ENCODE measurements at regions not wholly inside any gene's neighbourhood (a gene's known extent, or its start where the extent isn't known, plus 50 kb on each side); places are given as distances from the start of the nearest gene placed in this dataset.
"Not testable (repeated sequence)": the region's sequence is repeated elsewhere in the genome, so short reads cannot be mapped to it uniquely, and the experiment has no call there.

GRCh38 chr1:82055375-82055774 is 254.6 kb downstream of the ADGRL2 start:
- DNase-seq (ENCODE audit: low read depth in 1 of 2, low spot score in 1 of 2), result not testable (repeated sequence)

DNA sequence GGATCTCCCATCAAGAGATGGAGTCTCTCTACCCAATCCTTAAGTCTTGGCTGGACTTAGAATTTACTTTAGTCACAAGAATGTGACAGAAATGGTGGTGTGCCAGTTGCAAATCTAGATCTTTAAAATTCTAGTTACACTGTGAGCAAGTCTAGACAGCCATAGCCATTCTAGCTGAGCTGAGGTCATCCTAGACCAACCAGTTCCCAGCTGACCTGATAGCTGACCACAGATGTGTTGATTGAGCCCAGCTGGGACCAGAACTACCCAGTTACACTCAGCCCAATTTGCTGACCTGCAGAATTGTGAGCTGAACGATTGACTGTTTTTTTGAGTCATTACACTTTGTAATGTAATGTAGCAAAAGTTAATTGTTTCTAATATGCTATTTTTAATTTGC is 251.8 kb downstream of the ADGRL2 start:
- DNase-seq (ENCODE audit: low read depth in 1 of 2, low spot score in 1 of 2), result no peak

DNA sequence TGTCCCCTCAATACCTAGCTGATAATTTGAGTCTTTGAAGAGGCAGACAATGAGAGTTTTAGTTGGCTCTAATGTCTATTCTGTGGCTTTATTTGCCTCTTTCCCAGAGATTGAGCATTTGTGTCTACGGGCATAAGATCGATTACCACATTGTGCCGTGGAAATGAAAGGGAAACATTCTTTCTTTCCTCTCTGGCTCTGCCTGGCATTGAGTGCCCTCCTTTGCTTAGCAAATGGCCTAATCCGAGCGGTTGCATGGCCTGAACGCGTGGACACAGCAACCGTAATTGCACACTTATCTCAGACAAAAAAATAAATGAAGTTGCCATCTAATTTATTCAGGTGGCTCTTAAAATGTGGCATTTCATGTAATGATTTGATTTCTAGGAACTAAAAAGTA is 247.9 kb downstream of the ADGRL2 start:
- no peak for DNase-seq (ENCODE audit: low read depth in 1 of 2, low spot score in 1 of 2)

- DNase-seq (ENCODE audit: low read depth in 1 of 2, low spot score in 1 of 2), result no peak
Measured at GRCh38 chr1:82045221-82045620, 244.5 kb downstream of the ADGRL2 start.

DNA sequence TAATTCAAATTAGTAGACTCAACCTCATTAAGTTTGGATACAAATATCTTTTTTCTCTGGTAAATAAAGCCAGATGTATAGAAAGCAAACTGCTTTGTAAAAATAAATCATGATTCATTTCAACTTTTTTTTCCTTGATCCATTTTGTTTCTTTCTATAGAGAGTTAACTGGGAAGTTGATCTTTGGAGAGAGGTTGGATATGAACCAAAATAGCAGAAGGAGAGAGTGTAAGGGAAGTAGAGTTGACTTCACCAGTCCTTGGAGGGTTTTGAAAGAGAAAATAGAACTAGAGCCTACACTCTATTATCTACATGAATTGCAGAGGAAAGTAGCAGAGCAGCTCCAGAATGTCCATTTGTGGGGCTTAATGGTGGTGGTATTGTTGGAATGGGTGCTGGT is 243.8 kb downstream of the ADGRL2 start:
- no peak for DNase-seq (ENCODE audit: low read depth in 1 of 2, low spot score in 1 of 2)

DNA sequence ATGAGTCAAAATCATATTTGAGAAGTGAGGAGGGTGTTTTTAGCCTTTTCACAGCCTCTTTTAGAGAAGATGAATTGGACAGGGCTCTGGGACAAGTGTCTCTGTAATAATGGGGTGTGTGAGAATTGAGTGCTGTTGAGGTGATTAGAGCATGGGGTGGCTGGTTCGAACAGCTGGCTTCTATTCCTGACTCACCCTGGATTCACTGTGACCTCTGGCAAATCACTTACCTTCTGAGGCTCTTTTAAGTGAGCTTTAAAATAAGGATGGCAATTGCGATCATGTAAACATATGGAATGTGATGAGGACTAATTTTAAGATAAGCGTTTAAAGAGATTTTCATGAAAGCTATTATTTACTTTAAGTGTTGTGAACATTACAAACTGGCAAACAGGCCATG is 243.4 kb downstream of the ADGRL2 start:
- DNase-seq (ENCODE audit: low read depth in 1 of 2, low spot score in 1 of 2), result no peak

- DNase-seq (ENCODE audit: low read depth in 1 of 2, low spot score in 1 of 2), result no peak
Measured at GRCh38 chr1:82042306-82043060, 241.7 kb downstream of the ADGRL2 start.

Measured in activated CD4-positive, alpha-beta T cell treated with anti-CD3 and anti-CD28 coated beads, Interleukin-2, amount 50 U/mL, for 24 hours (primary cell).